AG04449 (cell line): ENCODE measurements at regions not wholly inside any gene's neighbourhood (a gene's known extent, or its start where the extent isn't known, plus 50 kb on each side); places are given as distances from the start of the nearest gene placed in this dataset.
"Not testable (repeated sequence)": the region's sequence is repeated elsewhere in the genome, so short reads cannot be mapped to it uniquely, and the experiment has no call there.

ENCODE experiments used
- CTCF ChIA-PET: fragments of 350-600 bp; formaldehyde crosslinking; extraction: SDS; loops from one replicate; lab custom pipeline; 2021; ENCODE audit warnings: antibody characterized with exemption; lab: Yijun Ruan, JAX
- POLR2A ChIA-PET: fragments of 400-600, 350-600 bp; formaldehyde crosslinking; extraction: SDS; loops from one replicate; lab custom pipeline; 2020; ENCODE audit warnings: antibody characterized with exemption, inconsistent platforms; lab: Yijun Ruan, JAX
- DNase-seq: peaks from one replicate; pipeline ENCODE4 v3.0.0-alpha.2; 2010; ENCODE audit warnings: low read depth, low spot score
- H3K4me3 ChIP-seq: 2 replicates; pipeline ENCODE4 v1.5.1; 2011; ENCODE audit warnings: low read depth, mild to moderate bottlenecking, control low read depth, low read length
- TF ChIP-seq, protein P1 (sequence below): IDR thresholded peaks from one replicate; pipeline ENCODE4 v1.5.1; 2011; ENCODE audit warnings: mild to moderate bottlenecking, moderate library complexity, low read length, control low read depth, inconsistent platforms; ENCODE audit not compliant: insufficient read depth; ENCODE audit errors: missing control alignments

DNA sequence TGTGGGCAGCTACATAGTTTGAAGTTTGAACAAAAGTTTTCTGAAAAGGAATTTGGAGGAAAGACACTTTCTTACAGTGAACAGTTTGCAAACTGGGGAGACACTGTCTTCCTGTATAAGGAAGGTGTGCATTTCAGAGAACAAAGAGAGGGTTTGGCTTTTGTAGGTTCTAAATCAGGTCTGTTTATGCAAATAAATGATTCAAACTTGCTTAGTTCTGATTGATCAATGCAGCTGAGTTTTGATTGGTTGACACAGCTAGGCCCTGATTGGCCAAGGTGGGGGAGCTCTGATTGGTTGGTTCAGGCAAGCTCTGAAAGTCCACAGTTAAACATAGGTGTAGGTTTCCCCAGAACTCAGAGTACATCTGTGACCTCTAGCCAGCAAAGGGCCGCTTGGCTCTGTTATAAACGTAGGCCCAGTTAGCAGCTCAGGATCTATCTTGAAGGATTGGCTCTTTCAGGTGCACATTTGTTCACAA is 63.0 kb upstream of the ENPP6 start:
- POLR2A ChIA-PET: no interaction called here
- DNase-seq: no peak
- TF ChIP-seq, protein P1, sequence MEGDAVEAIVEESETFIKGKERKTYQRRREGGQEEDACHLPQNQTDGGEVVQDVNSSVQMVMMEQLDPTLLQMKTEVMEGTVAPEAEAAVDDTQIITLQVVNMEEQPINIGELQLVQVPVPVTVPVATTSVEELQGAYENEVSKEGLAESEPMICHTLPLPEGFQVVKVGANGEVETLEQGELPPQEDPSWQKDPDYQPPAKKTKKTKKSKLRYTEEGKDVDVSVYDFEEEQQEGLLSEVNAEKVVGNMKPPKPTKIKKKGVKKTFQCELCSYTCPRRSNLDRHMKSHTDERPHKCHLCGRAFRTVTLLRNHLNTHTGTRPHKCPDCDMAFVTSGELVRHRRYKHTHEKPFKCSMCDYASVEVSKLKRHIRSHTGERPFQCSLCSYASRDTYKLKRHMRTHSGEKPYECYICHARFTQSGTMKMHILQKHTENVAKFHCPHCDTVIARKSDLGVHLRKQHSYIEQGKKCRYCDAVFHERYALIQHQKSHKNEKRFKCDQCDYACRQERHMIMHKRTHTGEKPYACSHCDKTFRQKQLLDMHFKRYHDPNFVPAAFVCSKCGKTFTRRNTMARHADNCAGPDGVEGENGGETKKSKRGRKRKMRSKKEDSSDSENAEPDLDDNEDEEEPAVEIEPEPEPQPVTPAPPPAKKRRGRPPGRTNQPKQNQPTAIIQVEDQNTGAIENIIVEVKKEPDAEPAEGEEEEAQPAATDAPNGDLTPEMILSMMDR: no peak
- no peak overlapping the region for H3K4me3 ChIP-seq
- CTCF ChIA-PET: interaction anchor here (2.1 to 3.1 kb wide), 2 partner anchors 9 to 16 kb away, joined by 7 to 18 read pairs; no protein-coding TSS in a partner anchor

DNA sequence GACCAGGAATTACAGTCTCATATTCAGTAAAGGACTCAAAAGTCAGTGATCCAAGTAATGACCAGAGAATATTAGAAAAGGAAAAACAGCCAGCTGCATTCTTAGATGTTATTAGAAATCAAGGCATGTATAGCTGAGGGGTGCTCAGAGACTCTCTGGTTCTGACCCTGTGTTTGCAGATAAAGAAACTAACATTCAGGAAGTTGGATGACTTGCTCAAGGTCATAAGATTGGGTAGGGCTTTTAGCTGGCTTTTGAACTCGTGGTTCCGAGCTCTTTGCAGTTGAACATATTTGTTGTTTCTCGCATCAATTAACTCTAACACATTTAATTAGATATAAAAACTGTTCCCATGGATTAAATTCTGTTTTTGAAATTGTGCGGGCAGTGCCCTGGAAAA is 62.5 kb upstream of the ENPP6 start:
- CTCF ChIA-PET: interaction anchor here (2.1 to 3.1 kb wide), 2 partner anchors 10 to 16 kb away, joined by 7 to 18 read pairs; no protein-coding TSS in a partner anchor
- POLR2A ChIA-PET: no interaction called here
- H3K4me3 ChIP-seq: no peak overlapping the region
- TF ChIP-seq, protein P1: no peak
- DNase-seq: no peak

DNA sequence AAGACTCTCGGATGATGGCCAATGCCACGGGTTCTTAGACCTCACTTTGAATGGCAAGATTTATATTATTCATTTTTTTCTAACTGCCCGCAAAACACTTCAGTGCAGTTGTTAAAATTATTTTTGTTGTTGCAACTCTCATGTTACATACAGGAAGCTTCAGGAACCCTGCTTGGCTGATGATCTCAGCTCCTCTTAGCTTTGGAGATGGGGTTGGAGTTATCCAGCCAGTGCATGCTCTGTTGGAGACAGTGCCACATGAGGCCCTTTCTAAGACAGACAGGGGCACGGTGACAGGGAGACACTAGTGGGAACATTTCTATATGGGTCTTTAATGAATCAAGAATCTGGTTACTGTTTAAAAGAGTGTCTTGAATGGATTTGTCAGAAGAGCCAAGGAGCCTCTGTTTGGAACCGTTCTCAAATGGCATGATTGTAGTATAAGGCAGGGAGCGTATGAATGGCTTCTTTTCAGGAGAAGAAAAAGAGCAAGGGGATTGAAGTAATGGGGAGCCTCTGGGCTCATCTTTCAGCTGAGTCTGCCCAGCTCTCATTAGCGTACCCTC is 61.9 kb upstream of the ENPP6 start:
- no peak for DNase-seq
- no peak overlapping the region for H3K4me3 ChIP-seq
- TF ChIP-seq, protein P1: no peak
- CTCF ChIA-PET: interaction anchor here (2.1 to 3.1 kb wide), 2 partner anchors 11 to 15 kb away, joined by 7 to 18 read pairs; no protein-coding TSS in a partner anchor
- POLR2A ChIA-PET: no interaction called here

DNA sequence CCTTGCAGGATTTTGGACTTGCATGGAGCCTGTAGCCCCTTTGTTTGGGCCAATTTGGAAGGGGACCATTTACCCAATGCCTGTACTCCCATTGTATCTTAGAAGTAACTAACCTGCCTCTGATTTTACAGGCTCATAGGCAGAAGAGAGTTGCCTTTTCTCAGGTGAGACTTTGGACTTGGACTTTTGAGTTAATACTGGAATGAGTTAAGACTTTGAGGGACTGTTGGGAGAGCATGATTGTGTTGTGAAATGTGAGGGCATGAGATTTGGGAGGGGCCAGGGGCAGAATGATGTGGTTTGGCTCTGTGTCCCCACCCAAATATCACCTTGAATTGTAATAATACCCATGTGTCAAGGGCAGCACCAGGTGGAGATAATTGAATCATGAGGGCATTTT is 60.1 kb upstream of the ENPP6 start:
- POLR2A ChIA-PET, H3K4me3 ChIP-seq, DNase-seq, CTCF ChIA-PET: not testable (repeated sequence)

DNA sequence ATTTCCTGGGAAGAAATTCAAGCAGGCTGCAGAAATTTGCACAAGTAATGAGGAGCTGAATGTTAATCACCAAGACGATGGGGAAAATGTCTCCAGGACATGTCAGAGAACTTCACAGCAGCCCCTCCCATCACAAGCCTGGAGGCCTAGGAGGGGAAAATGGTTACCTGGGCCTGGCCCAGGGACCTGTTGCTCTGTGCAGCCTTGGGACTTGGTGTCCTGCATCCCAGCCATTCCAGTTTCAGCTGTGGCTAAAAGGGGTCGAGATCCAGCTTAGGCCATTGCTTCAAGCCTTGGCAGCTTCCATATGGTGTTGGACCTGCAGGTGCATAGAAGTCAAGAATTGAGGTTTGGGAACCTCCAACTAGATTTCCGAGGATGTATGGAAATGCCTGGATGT is 59.3 kb upstream of the ENPP6 start:
- POLR2A ChIA-PET, CTCF ChIA-PET: not testable (repeated sequence)

DNA sequence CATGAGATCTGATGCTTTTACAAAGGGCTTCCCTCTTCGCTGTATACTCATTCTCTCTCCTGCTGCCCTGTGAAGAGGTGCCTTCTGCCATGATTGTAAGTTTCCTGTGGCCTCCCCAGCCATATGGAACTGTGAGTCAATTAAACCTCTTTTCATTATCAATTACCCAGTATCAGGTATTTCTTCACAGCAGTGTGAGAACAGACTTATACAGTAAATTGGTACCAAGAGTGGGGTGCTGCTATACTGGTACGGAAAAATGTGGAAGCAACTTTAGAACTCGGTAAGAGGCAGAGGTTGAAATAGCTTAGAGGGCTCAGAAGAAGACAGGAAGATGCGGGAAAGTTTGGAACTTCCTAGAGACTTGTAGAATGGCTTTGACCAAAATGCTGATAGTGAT is 58.7 kb upstream of the ENPP6 start:
- DNase-seq, POLR2A ChIA-PET, H3K4me3 ChIP-seq: not testable (repeated sequence)
- CTCF ChIA-PET: interaction anchor here (5.5 kb wide), 1 partner anchor 12 kb away, joined by 43 read pairs; no protein-coding TSS in a partner anchor

More for the DNA sequence above, 59.3 kb upstream of the ENPP6 start:
- H3K4me3 ChIP-seq, DNase-seq: not testable (repeated sequence)

DNA sequence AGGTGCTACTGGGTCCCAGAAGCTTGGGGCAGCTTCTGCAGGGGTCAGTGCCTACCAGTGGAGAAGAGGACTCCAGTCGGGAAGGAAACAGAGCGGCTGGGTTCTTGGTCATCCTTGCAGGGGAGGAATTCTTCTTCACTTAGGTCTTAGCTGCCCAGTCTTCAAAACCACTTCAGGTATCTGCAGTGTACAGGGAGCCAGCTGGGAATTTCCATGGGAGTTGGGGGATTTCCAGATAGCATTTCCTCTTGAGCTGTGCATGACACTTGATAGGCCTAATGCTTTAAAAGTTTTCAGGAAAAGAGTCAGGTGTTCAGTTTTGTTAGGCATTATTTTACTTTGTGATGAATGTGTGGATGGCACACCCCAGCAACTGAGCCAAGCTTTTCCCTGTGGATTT is 58.1 kb upstream of the ENPP6 start:
- DNase-seq: no peak
- no peak overlapping the region for H3K4me3 ChIP-seq
- ChIA-PET CTCF (interaction anchor here (3.0 to 5.5 kb wide), 2 partner anchors 12 kb away, joined by 11 to 43 read pairs; no protein-coding TSS in a partner anchor), POLR2A (no interaction called here)
- TF ChIP-seq, protein P1: no peak
